Central memory CD8-positive, alpha-beta T cell (primary cell): ENCODE measurements at regions not wholly inside any gene's neighbourhood (a gene's known extent, or its start where the extent isn't known, plus 50 kb on each side); places are given as distances from the start of the nearest gene placed in this dataset.
"Not testable (repeated sequence)": the region's sequence is repeated elsewhere in the genome, so short reads cannot be mapped to it uniquely, and the experiment has no call there.

ENCODE experiments used
- ATAC-seq: fragments of 150-1000 bp; cut with Tn5 transposase; replicated peaks from 2 replicates; pipeline ENCODE4 v1.10.0; 2022; ENCODE audit warnings: mild to moderate bottlenecking, moderate FRiP score, moderate number of reproducible peaks; ENCODE audit not compliant: poor library complexity, severe bottlenecking; ENCODE audit errors: extremely low read depth
- DNase-seq, 2 donors: peaks; one replicate each; pipeline ENCODE4 v3.0.0; 2021; ENCODE audit warnings: low spot score in 2 of 2
- H3K27ac Mint-ChIP-seq: one replicate; pipeline ENCODE4 v1.8.0; 2022; ENCODE audit warnings: low read depth, mild to moderate bottlenecking, moderate library complexity, mixed read lengths
- H3K27me3 Mint-ChIP-seq: one replicate; pipeline ENCODE4 v1.8.0; 2022; ENCODE audit warnings: mixed read lengths
- H3K36me3 Mint-ChIP-seq: one replicate; pipeline ENCODE4 v1.8.0; 2022; ENCODE audit warnings: mild to moderate bottlenecking, moderate library complexity, mixed read lengths; ENCODE audit not compliant: insufficient read depth
- H3K4me1 Mint-ChIP-seq: one replicate; pipeline ENCODE4 v1.8.0; 2022; ENCODE audit warnings: mixed read lengths
- H3K4me3 Mint-ChIP-seq: one replicate; pipeline ENCODE4 v1.8.0; 2022; ENCODE audit warnings: mild to moderate bottlenecking, moderate library complexity, mixed read lengths
- H3K9me3 Mint-ChIP-seq: one replicate; pipeline ENCODE4 v1.8.0; 2022; ENCODE audit warnings: mixed read lengths

DNA sequence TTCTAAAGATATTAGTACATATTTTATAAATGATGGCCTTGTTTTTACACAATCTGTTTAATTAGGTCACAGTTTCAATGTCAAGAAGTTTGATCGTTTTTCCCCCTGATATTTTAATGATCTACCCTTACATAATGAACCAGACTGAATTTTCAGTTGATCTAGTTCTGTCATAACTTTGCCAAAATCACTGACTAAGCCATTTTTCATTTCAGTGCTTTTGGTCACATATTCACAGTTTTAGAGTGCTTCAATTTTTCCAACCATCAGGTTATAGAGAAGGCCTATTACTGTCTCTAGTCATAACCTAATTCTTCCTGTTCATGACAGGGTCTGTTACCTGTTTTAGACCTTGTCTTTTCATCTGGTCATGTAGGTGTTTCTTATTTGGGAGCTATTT is 577.9 kb upstream of the PTPRD start:
- Mint-ChIP-seq H3K36me3 (no peaks in the 10 kb centered on the region), H3K27me3 (no peaks in the 10 kb centered on the region), H3K27ac (no peak overlapping the region), H3K4me1 (no peaks in the 10 kb centered on the region), H3K9me3 (peaks cover 19% of the 10 kb centered on the region), H3K4me3 (no peak overlapping the region)
- DNase-seq (no peak), ATAC-seq (no peak)

GRCh38 chr9:11192993-11193392 is 580.2 kb upstream of the PTPRD start:
- Mint-ChIP-seq H3K9me3 (peaks cover 17% of the 10 kb centered on the region), H3K36me3 (no peaks in the 10 kb centered on the region), H3K4me3 (no peak overlapping the region), H3K27ac (no peak overlapping the region), H3K27me3 (no peaks in the 10 kb centered on the region), H3K4me1 (no peaks in the 10 kb centered on the region)
- ATAC-seq (no peak), DNase-seq (no peak)

GRCh38 chr9:11194246-11194645 is 581.4 kb upstream of the PTPRD start:
- no peak for ATAC-seq
- Mint-ChIP-seq H3K36me3 (no peaks in the 10 kb centered on the region), H3K4me3 (no peak overlapping the region), H3K9me3 (peaks cover 23% of the 10 kb centered on the region), H3K27ac (no peak overlapping the region), H3K4me1 (no peaks in the 10 kb centered on the region), H3K27me3 (no peaks in the 10 kb centered on the region)
- no peak for DNase-seq

GRCh38 chr9:11196840-11197365 is 584.1 kb upstream of the PTPRD start:
- not testable (repeated sequence) for DNase-seq, H3K27me3 Mint-ChIP-seq, H3K4me3 Mint-ChIP-seq, H3K4me1 Mint-ChIP-seq, H3K36me3 Mint-ChIP-seq, H3K27ac Mint-ChIP-seq, ATAC-seq
- H3K9me3 Mint-ChIP-seq, result peaks cover 21% of the 10 kb centered on the region

DNA sequence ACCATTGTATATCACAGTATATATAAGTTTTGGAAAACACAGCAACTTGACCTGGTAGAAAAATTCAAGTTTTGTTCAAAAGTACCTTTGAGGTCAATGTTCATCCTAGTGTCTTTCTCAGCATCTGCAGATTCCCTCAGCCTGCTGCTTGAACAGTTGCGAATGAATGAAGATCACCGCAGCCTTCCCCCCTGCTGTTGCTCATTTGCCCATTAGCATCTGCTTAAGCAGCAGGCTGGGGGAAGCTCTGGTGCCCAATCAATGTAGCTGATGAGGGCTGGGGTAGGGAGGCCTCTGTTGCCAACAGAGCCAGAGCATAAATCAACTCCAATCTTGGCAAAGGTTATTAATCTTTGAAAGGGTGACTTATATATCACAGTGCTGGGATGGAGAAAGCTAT is 586.5 kb upstream of the PTPRD start:
- Mint-ChIP-seq H3K27me3 (no peaks in the 10 kb centered on the region), H3K4me1 (no peaks in the 10 kb centered on the region), H3K36me3 (no peaks in the 10 kb centered on the region), H3K4me3 (no peak overlapping the region), H3K27ac (no peak overlapping the region), H3K9me3 (peaks cover 17% of the 10 kb centered on the region)
- ATAC-seq (no peak), DNase-seq (no peak)

DNA sequence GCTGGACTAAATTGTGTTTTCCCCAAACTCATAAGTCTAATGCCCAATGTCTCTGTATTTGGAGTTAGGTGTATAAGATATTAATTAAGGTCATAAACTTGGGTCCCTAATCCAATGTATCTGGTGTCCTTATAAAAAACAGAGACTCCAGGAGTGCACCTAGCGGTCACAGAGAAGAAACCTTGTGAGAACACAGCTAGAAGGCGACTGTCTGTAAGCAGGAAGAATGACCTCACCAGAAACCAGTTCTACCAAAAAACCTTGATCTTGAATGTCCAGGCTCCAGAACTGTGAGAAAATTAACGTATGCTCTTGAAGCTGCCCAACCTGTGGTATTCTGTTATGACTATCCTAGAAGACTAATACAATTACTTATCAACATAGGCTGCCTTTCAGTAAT is 591.7 kb upstream of the PTPRD start:
- Mint-ChIP-seq H3K4me1 (no peaks in the 10 kb centered on the region), H3K4me3 (no peak overlapping the region), H3K27me3 (no peaks in the 10 kb centered on the region), H3K27ac (no peak overlapping the region), H3K9me3 (peaks cover 20% of the 10 kb centered on the region), H3K36me3 (no peaks in the 10 kb centered on the region)
- DNase-seq (no peak), ATAC-seq (no peak)

DNA sequence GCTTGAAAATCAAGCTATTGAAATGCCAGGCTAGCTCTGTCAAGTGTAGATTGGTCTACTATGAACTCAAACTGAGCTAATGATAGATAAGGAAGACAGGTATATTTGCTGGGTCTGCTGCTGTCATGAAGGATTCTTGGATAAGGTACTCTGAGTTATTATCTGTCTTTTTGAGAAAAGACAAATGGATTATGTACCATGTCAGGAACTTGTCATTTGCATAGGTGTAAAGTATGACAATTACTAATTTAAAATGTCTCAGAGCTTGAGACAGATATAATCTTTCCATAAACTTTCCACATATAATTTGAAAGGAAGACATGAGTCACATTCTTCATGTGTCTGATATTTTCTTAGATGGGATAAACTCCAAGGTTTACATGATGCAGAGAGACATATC is 594.1 kb upstream of the PTPRD start:
- ATAC-seq (no peak), DNase-seq (no peak)
- H3K9me3 Mint-ChIP-seq, result peaks cover 14% of the 10 kb centered on the region
- no peaks in the 10 kb centered on the region for H3K36me3 Mint-ChIP-seq
- H3K27ac Mint-ChIP-seq, result no peak overlapping the region
- H3K4me3 Mint-ChIP-seq, result no peak overlapping the region
- H3K4me1 Mint-ChIP-seq, result no peaks in the 10 kb centered on the region
- H3K27me3 Mint-ChIP-seq, result no peaks in the 10 kb centered on the region

DNA sequence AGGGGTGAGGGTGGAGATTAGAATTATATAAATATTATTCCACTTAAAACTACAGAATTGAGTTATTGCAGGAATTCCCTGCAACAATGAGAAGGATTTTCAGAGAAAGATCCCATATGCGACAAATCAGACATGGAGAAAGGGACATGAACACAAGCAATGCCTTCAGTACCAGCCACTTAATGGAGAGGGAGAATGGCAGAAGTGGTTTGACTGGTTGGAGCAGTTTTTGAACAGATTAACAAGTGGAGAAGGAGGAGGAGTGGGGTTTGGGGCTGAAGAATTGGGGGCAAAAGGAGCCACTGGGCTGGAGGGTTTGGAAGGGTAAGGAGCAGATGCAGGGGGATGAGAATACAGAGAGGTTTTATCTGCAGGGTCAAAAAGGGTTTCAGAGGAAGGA is 620.9 kb upstream of the PTPRD start:
- DNase-seq (no peak), ATAC-seq (no peak)
- no peak overlapping the region for H3K27ac Mint-ChIP-seq
- H3K36me3 Mint-ChIP-seq, result no peaks in the 10 kb centered on the region
- H3K4me1 Mint-ChIP-seq, result no peaks in the 10 kb centered on the region
- H3K27me3 Mint-ChIP-seq, result no peaks in the 10 kb centered on the region
- H3K4me3 Mint-ChIP-seq, result no peak overlapping the region
- H3K9me3 Mint-ChIP-seq, result peaks cover 33% of the 10 kb centered on the region

DNA sequence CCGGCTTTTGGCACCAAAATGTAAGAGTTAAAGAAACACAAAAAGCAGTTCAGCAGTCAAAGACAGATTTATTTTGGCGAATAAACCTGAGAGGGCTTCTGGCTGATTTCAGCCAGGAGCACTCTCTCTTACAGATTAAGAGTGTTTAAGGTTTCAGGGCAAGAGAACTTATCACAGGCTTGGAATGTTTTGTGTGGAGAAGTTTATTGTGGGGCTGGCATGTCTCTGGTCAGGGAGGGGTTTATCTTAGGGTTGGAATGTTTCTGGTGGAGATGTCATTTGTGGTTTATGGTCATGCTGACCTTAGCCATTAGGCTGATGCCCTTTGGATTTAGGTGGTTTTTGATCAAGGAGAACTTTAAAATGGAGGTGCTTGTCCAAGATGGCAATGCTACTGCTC is 622.3 kb upstream of the PTPRD start:
- Mint-ChIP-seq H3K36me3 (no peaks in the 10 kb centered on the region), H3K27me3 (no peaks in the 10 kb centered on the region), H3K27ac (no peak overlapping the region), H3K4me1 (no peaks in the 10 kb centered on the region), H3K4me3 (no peak overlapping the region), H3K9me3 (peaks cover 32% of the 10 kb centered on the region)
- no peak for ATAC-seq
- DNase-seq, result no peak

DNA sequence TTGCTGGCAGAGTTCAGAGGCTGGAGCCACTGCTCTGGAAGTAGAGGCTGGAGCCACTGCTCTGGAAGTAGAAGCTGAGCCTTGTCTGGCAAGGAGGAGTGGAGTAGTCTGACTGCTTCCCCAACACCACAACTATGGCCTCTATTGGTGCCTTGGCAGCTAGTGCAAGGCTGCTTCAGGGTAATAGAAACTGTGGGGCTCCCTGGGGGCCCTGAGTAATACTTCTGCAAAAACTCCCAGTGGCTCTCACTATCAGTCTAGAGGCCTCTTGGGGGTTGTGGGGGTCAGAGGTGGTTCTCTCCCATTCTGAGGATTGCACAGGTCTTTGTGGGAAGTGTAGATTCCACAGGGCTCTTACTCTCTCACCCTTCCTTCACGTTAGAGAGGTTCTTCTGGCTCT is 629.0 kb upstream of the PTPRD start:
- DNase-seq, result no peak
- Mint-ChIP-seq H3K27me3 (no peaks in the 10 kb centered on the region), H3K4me1 (no peaks in the 10 kb centered on the region), H3K4me3 (no peak overlapping the region), H3K27ac (no peak overlapping the region), H3K36me3 (no peaks in the 10 kb centered on the region), H3K9me3 (peaks cover 28% of the 10 kb centered on the region)
- no peak for ATAC-seq

- H3K4me3 Mint-ChIP-seq, result no peak overlapping the region
- H3K4me1 Mint-ChIP-seq, result no peaks in the 10 kb centered on the region
- H3K27ac Mint-ChIP-seq, result no peak overlapping the region
- ATAC-seq, result no peak
- H3K9me3 Mint-ChIP-seq, result peaks cover 19% of the 10 kb centered on the region
- no peak for DNase-seq
- no peaks in the 10 kb centered on the region for H3K36me3 Mint-ChIP-seq
- no peaks in the 10 kb centered on the region for H3K27me3 Mint-ChIP-seq
These were observed 645.2 kb upstream of the PTPRD start for GRCh38 chr9:11257992-11258391.

- Mint-ChIP-seq H3K27me3 (no peaks in the 10 kb centered on the region), H3K4me1 (no peaks in the 10 kb centered on the region), H3K27ac (no peak overlapping the region), H3K9me3 (no peaks in the 10 kb centered on the region), H3K36me3 (no peaks in the 10 kb centered on the region), H3K4me3 (no peak overlapping the region)
- DNase-seq (no peak), ATAC-seq (no peak)
These were observed 656.2 kb upstream of the PTPRD start for GRCh38 chr9:11269036-11269435.

DNA sequence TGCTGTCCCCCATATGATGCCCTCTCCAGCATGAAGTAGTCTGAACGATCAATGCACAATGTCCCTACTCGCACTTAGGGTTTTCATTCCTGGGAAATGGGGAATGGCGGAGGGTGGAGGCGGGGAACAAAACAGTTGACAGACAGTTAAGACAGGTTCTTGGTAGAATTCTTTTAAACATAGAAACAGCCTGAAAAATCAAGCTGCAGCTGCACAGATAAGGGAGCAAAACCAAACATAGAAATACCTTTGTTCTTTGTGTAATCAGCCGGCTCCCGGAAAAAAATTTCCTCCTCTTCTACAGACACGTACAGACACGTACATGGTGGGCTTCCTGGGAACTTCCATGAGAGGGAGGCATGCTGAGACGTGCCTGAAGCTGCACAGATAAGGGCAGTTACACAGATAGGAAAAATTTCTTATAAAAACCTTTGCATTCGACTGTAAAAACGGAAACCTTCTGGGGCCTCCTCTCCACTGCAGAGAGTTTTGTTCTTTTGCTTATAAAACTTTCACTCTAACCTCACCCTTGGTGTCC is 662.4 kb upstream of the PTPRD start:
- no peak overlapping the region for H3K27ac Mint-ChIP-seq
- peaks cover 10% of the 10 kb centered on the region for H3K9me3 Mint-ChIP-seq
- no peaks in the 10 kb centered on the region for H3K4me1 Mint-ChIP-seq
- H3K36me3 Mint-ChIP-seq, result no peaks in the 10 kb centered on the region
- no peak for DNase-seq
- no peaks in the 10 kb centered on the region for H3K27me3 Mint-ChIP-seq
- ATAC-seq, result no peak
- H3K4me3 Mint-ChIP-seq, result no peak overlapping the region

- Mint-ChIP-seq H3K4me1 (no peaks in the 10 kb centered on the region), H3K27ac (no peak overlapping the region), H3K27me3 (no peaks in the 10 kb centered on the region), H3K36me3 (no peaks in the 10 kb centered on the region), H3K9me3 (peaks cover 29% of the 10 kb centered on the region), H3K4me3 (no peak overlapping the region)
- ATAC-seq, result no peak
- no peak for DNase-seq
These were observed 700.2 kb upstream of the PTPRD start for GRCh38 chr9:11312966-11313365.
